ENCODE measurements at regions not wholly inside any gene's neighbourhood (a gene's known extent, or its start where the extent isn't known, plus 50 kb on each side); places are given as distances from the start of the nearest gene placed in this dataset.

GRCh38 chr9:31275419-31275818 is 1109.0 kb upstream of the ACO1 start:
- no peak for DNase-seq (ENCODE audit: low read depth, low spot score)
- dilution Hi-C loops (cut with MboI; ENCODE audit: extremely low pct_ligation_motif_present, low sequenced_read_pairs), result no loop called here
- peak; percentile 26 for FAIRE-seq

GRCh38 chr9:31290731-31291130 is 1093.7 kb upstream of the ACO1 start:
- no peak overlapping the region for H3K4me2 ChIP-seq (ENCODE audit: control insufficient read depth, extremely low read depth, insufficient read depth, low read depth, low read length)
- H4K20me1 ChIP-seq (ENCODE audit: control insufficient read depth, extremely low read depth, insufficient read depth, low read length), result no peaks in the 10 kb centered on the region
- no peak overlapping the region for H3K4me3 ChIP-seq (ENCODE audit: control insufficient read depth in 2 of 3, extremely low read depth in 1 of 3, insufficient read depth in 2 of 3, low read depth in 1 of 3, low read length in 3 of 3)
- H3K79me2 ChIP-seq (ENCODE audit: control insufficient read depth, insufficient read depth, low read length), result no peaks in the 10 kb centered on the region
- dilution Hi-C loops (cut with MboI; ENCODE audit: extremely low pct_ligation_motif_present, low sequenced_read_pairs), result no loop called here
- H2AFZ ChIP-seq (ENCODE audit: control insufficient read depth, low read length), result no peak overlapping the region
- no peaks in the 10 kb centered on the region for H3K9me1 ChIP-seq (ENCODE audit: control insufficient read depth, extremely low read depth, insufficient read depth, low read length)
- no peak for FAIRE-seq
- DNase-seq (ENCODE audit: low read depth, low spot score), result no peak
- no peaks in the 10 kb centered on the region for H3K9me3 ChIP-seq (ENCODE audit: control insufficient read depth, low read depth, low read length)
- no peaks in the 10 kb centered on the region for H3K27me3 ChIP-seq (ENCODE audit: control insufficient read depth, extremely low read depth, insufficient read depth, low read length)
- no peaks in the 10 kb centered on the region for H3K36me3 ChIP-seq (ENCODE audit: control insufficient read depth in 2 of 2, extremely low read depth in 1 of 2, insufficient read depth in 2 of 2, low read length in 2 of 2)
- no peaks in the 10 kb centered on the region for H3K4me1 ChIP-seq (ENCODE audit: control insufficient read depth, extremely low read depth, insufficient read depth, low read length)
- H3K9ac ChIP-seq (ENCODE audit: control insufficient read depth, extremely low read depth, insufficient read depth, low read length), result no peak overlapping the region
- TF ChIP-seq EZH2 (IDR thresholded peaks at IDR 0.05; ENCODE audit: low read length), result no peak
- H3K27ac ChIP-seq (ENCODE audit: control insufficient read depth, insufficient read depth, low read length), result no peak overlapping the region

More at GRCh38 chr9:31275419-31275818, 1109.0 kb upstream of the ACO1 start:
- H3K4me3 ChIP-seq (ENCODE audit: control insufficient read depth in 2 of 3, extremely low read depth in 1 of 3, insufficient read depth in 2 of 3, low read depth in 1 of 3, low read length in 3 of 3), result no peak overlapping the region
- H3K27me3 ChIP-seq (ENCODE audit: control insufficient read depth, extremely low read depth, insufficient read depth, low read length), result no peaks in the 10 kb centered on the region
- H3K9me1 ChIP-seq (ENCODE audit: control insufficient read depth, extremely low read depth, insufficient read depth, low read length), result no peaks in the 10 kb centered on the region
- H3K4me2 ChIP-seq (ENCODE audit: control insufficient read depth, extremely low read depth, insufficient read depth, low read depth, low read length), result no peak overlapping the region
- peaks cover 17% of the 10 kb centered on the region for H3K4me1 ChIP-seq (ENCODE audit: control insufficient read depth, extremely low read depth, insufficient read depth, low read length)
- TF ChIP-seq EZH2 (IDR thresholded peaks at IDR 0.05; ENCODE audit: low read length), result no peak
- no peak for TF ChIP-seq CTCF (optimal IDR thresholded peaks at IDR 0.05 in 1 of 3, IDR thresholded peaks at IDR 0.05 in 1 of 3, conservative IDR thresholded peaks at IDR 0.05 in 1 of 3; ENCODE audit: extremely low read depth in 1 of 3, insufficient read depth in 2 of 3, low read length in 3 of 3)
- H3K36me3 ChIP-seq (ENCODE audit: control insufficient read depth in 2 of 2, extremely low read depth in 1 of 2, insufficient read depth in 2 of 2, low read length in 2 of 2), result no peaks in the 10 kb centered on the region
- no peaks in the 10 kb centered on the region for H3K9me3 ChIP-seq (ENCODE audit: control insufficient read depth, low read depth, low read length)
- H3K79me2 ChIP-seq (ENCODE audit: control insufficient read depth, insufficient read depth, low read length), result no peaks in the 10 kb centered on the region
- H4K20me1 ChIP-seq (ENCODE audit: control insufficient read depth, extremely low read depth, insufficient read depth, low read length), result no peaks in the 10 kb centered on the region
- H3K27ac ChIP-seq (ENCODE audit: control insufficient read depth, insufficient read depth, low read length), result no peak overlapping the region
- H3K9ac ChIP-seq (ENCODE audit: control insufficient read depth, extremely low read depth, insufficient read depth, low read length), result no peak overlapping the region
- H2AFZ ChIP-seq (ENCODE audit: control insufficient read depth, low read length), result peak overlapping the region; percentile 42

All from keratinocyte (primary cell).